ENCODE measurements at regions not wholly inside any gene's neighbourhood (a gene's known extent, or its start where the extent isn't known, plus 50 kb on each side); places are given as distances from the start of the nearest gene placed in this dataset.
"Not testable (repeated sequence)": the region's sequence is repeated elsewhere in the genome, so short reads cannot be mapped to it uniquely, and the experiment has no call there.

DNA sequence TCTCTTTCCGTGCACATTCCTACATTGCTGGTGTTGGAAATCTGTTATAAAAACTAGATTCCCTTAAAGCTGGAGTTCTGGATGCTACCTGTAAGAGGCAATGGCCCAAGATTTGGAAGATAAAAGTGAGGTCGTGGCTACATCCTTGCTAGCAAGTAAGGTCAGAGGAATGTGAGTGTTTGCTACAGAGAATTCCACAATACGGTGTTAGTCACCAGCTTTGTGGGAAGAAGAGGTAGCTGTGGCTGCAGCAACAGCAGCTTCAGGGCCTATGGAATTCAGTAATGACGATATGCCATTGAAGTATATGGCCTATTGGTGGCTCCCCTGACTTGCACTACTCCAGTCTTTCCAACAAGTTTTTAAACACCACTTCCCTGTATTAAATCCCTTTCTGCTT is 227.7 kb upstream of the TMEM260 start:
- no peaks in the 10 kb centered on the region for H3K36me3 Mint-ChIP-seq (ENCODE audit: low read depth)
- intact Hi-C loops (cut with micrococcal nuclease) = no loop called here
- no peak overlapping the region for H3K4me3 Mint-ChIP-seq
- no peak overlapping the region for H3K27ac Mint-ChIP-seq
- H3K27me3 Mint-ChIP-seq (ENCODE audit: insufficient read depth) = peaks cover 7% of the 10 kb centered on the region
- no peaks in the 10 kb centered on the region for H3K9me3 Mint-ChIP-seq
- no peaks in the 10 kb centered on the region for H3K4me1 Mint-ChIP-seq (ENCODE audit: low read depth)
- no peak for DNase-seq (ENCODE audit: low spot score)

DNA sequence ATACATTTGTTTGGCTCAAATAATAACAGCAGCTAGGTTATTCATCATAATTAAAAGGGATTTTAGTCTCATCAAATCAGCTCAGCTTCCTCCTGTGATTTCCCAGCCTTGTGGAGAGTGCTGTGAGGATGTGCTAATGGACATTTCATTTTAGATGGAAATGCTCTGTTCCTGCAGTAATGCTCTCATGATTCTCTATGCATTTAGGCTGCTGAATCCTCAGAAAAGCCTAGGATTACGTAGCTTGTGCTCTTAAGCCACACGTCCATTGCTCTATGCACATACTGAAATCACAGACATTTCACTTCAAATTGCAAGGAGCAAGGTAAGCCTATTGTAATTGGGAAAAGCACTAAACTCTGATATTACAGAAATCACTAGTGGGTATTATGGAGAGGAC is 226.6 kb upstream of the TMEM260 start:
- no peak overlapping the region for H3K27ac Mint-ChIP-seq
- DNase-seq (ENCODE audit: low spot score) = no peak
- peaks cover 1% of the 10 kb centered on the region for H3K4me1 Mint-ChIP-seq (ENCODE audit: low read depth)
- intact Hi-C loops (cut with micrococcal nuclease) = no loop called here
- H3K36me3 Mint-ChIP-seq (ENCODE audit: low read depth) = no peaks in the 10 kb centered on the region
- H3K27me3 Mint-ChIP-seq (ENCODE audit: insufficient read depth) = peaks cover 7% of the 10 kb centered on the region
- H3K9me3 Mint-ChIP-seq = no peaks in the 10 kb centered on the region
- H3K4me3 Mint-ChIP-seq = no peak overlapping the region

DNA sequence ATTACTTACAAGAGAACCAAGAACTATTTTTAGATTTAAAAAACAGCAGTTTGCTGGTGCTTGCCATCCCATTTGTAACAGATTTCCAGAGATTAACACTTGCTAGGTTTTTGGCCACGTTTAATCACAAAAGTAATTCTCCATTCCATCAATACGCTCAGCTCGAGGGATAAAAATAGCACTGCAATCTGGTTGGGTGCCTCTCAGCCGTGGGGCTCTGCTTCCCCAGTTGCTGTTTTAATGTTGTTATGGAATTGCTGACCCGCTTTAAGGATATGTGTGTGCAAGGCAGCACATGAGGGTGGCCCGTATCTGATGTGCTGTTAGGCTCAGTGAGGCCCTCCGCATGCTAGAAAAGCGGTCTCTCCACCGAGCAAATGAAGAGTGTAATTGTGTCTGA is 222.2 kb upstream of the TMEM260 start:
- no peak overlapping the region for H3K4me3 Mint-ChIP-seq
- H3K36me3 Mint-ChIP-seq (ENCODE audit: low read depth) = peaks cover 1% of the 10 kb centered on the region
- peaks cover 9% of the 10 kb centered on the region for H3K27me3 Mint-ChIP-seq (ENCODE audit: insufficient read depth)
- DNase-seq (ENCODE audit: low spot score) = no peak
- peaks cover under 1% of the 10 kb centered on the region for H3K9me3 Mint-ChIP-seq
- intact Hi-C loops (cut with micrococcal nuclease) = no loop called here
- H3K4me1 Mint-ChIP-seq (ENCODE audit: low read depth) = peaks cover 25% of the 10 kb centered on the region
- H3K27ac Mint-ChIP-seq = no peak overlapping the region

DNA sequence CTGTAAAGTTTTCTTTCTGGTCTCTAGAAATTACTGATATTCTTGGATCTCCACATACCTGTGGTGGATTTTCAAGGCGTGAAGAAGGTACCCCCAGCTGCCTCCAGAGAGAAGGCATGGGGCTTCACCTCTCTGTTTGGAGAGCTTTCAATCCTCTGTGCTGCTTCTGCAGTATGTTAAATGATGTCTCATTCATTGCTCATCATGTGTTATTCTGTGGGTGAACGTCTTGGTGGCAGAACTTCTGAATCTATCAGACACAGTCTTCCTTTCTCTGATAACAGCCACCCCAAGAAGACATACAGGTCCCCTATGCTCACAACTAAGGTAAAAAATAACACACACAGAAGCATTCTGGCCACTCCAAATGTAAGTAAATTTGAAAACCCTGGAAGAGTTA is 221.3 kb upstream of the TMEM260 start:
- peaks cover 3% of the 10 kb centered on the region for H3K9me3 Mint-ChIP-seq
- DNase-seq (ENCODE audit: low spot score) = no peak
- H3K4me1 Mint-ChIP-seq (ENCODE audit: low read depth) = peaks cover 25% of the 10 kb centered on the region
- H3K27ac Mint-ChIP-seq = peak overlapping the region; percentile 13
- no peak overlapping the region for H3K4me3 Mint-ChIP-seq
- intact Hi-C loops (cut with micrococcal nuclease) = no loop called here
- peaks cover 3% of the 10 kb centered on the region for H3K36me3 Mint-ChIP-seq (ENCODE audit: low read depth)
- peaks cover 8% of the 10 kb centered on the region for H3K27me3 Mint-ChIP-seq (ENCODE audit: insufficient read depth)

DNA sequence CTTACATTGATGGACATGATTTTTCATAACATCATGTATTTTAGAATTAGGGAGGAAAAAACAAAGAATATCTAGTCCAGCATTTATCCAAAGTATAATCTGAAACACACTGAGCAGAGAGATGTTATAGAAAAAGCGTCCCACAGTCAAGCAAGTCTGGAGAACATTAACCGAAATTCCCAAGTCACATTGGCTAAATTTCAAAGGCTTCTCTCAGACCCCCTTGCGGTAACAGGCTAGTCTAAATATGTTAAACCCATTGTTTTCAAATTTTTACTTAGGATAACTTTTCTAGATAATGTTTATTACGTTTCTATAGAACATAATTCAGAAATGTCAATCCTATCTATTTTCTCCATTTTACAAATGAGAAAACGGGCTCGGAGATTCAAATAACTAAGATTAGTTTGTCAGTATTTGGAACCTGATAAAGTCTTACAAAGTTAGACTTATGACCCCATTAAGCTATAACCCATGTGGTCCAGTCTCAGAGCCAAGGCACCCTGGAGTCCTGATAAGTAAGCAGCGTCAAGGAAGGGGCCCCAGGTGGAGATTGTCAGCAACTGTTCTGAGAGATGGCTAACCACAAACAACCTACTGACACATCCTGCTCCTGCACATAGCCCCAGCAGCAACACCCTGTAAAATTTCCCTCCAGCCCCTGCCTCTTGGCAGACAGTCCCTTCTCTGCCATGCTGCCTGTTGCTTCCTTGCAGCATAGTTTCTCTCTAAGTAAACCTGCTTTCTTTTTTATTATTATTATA is 220.6 kb upstream of the TMEM260 start:
- intact Hi-C loops (cut with micrococcal nuclease) = no loop called here
- peaks cover 25% of the 10 kb centered on the region for H3K4me1 Mint-ChIP-seq (ENCODE audit: low read depth)
- peaks cover 3% of the 10 kb centered on the region for H3K36me3 Mint-ChIP-seq (ENCODE audit: low read depth)
- no peak overlapping the region for H3K4me3 Mint-ChIP-seq
- peaks cover 8% of the 10 kb centered on the region for H3K27me3 Mint-ChIP-seq (ENCODE audit: insufficient read depth)
- no peak overlapping the region for H3K27ac Mint-ChIP-seq
- H3K9me3 Mint-ChIP-seq = peaks cover 3% of the 10 kb centered on the region
- peak; percentile 19 for DNase-seq (ENCODE audit: low spot score)

DNA sequence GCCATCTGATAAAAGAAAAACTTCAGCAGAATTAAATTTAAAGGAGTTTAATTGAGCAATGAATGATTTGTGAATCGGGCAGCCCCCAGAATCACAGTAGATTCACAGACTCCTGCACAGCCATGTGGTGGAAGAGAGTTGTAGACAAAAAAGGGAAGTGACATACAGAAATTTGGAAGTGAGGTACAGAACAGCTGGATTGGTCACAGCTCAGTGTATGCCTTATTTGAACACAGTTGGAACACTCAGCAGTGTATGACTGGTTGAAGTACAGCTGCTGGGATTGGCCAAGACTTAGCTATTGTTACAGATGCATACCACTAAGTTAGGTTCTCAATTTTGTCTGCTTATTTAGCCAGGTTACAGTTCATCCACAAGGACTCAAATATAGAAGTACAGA is 213.9 kb upstream of the TMEM260 start:
- H3K4me1 Mint-ChIP-seq (ENCODE audit: low read depth); H3K36me3 Mint-ChIP-seq (ENCODE audit: low read depth); DNase-seq (ENCODE audit: low spot score); H3K27ac Mint-ChIP-seq; H3K9me3 Mint-ChIP-seq; H3K4me3 Mint-ChIP-seq; intact Hi-C loops (cut with micrococcal nuclease): not testable (repeated sequence)
- peaks cover 14% of the 10 kb centered on the region for H3K27me3 Mint-ChIP-seq (ENCODE audit: insufficient read depth)

DNA sequence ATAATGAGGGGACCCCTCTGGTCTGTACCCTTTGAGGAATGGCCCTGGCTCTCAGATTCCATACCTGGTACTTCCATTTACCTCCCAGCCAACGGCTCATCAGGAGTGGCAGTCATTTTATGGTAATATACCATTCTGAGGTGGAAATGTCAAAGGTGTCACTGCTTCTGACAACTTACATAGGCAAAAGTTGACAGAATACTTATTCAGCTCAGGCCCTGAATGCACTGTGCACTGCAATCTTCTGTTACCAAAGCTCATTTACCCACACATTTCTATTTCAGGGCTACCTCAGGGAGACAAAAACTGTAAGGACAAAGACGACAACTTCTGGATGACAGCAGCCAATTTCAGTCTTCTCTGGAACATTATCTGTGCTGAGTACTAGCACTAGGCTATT is 212.2 kb upstream of the TMEM260 start:
- intact Hi-C loops (cut with micrococcal nuclease) = no loop called here
- H3K27me3 Mint-ChIP-seq (ENCODE audit: insufficient read depth) = peaks cover 10% of the 10 kb centered on the region
- H3K4me1 Mint-ChIP-seq (ENCODE audit: low read depth) = peaks cover 7% of the 10 kb centered on the region
- no peak for DNase-seq (ENCODE audit: low spot score)
- H3K27ac Mint-ChIP-seq = no peak overlapping the region
- no peak overlapping the region for H3K4me3 Mint-ChIP-seq
- H3K9me3 Mint-ChIP-seq = peaks cover 15% of the 10 kb centered on the region
- H3K36me3 Mint-ChIP-seq (ENCODE audit: low read depth) = peaks cover 4% of the 10 kb centered on the region

DNA sequence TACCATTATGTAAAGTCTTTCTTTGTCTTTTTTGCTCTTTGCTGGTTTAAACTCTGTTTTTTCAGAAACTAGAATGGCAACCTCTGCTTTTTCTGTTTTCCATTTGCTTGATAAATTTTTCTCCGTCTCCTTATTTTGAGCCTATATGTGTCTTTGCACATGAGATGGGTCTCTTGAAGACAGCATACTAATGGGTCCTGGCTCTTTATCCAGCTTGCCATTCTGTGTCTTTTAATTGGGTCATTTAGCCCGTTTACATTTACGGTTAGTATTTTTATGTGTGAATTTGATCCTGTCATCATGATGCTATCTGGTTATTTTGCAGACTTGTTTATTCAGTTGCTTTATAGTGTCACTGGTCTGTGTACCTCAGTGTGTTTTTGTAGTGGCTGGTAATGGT is 207.9 kb upstream of the TMEM260 start:
- peaks cover 2% of the 10 kb centered on the region for H3K36me3 Mint-ChIP-seq (ENCODE audit: low read depth)
- DNase-seq (ENCODE audit: low spot score) = no peak
- H3K27me3 Mint-ChIP-seq (ENCODE audit: insufficient read depth) = peaks cover 9% of the 10 kb centered on the region
- peaks cover 26% of the 10 kb centered on the region for H3K9me3 Mint-ChIP-seq
- intact Hi-C loops (cut with micrococcal nuclease) = no loop called here
- H3K27ac Mint-ChIP-seq = no peak overlapping the region
- H3K4me1 Mint-ChIP-seq (ENCODE audit: low read depth) = no peaks in the 10 kb centered on the region
- H3K4me3 Mint-ChIP-seq = no peak overlapping the region

DNA sequence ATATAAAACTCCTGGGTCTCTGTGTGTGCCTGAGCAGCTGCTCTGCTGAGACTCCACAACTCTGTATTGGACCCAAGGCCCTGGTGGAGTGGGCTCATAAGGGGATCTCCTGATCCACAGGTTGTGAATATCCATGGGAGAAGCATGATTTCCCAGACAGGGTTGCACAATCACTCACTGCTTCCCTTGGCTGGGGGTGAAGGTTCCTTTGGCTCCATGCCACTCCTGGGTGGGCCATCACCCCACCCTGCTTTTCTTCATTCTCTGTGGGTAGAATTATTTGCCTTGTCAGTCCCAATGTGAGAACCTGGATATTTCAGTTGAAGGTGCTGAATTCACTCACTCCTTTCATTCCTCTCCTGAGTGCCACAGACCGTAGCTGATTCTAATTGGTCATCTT is 205.2 kb upstream of the TMEM260 start:
- intact Hi-C loops (cut with micrococcal nuclease) = no loop called here
- H3K27me3 Mint-ChIP-seq (ENCODE audit: insufficient read depth) = peaks cover 10% of the 10 kb centered on the region
- H3K27ac Mint-ChIP-seq = no peak overlapping the region
- peaks cover 26% of the 10 kb centered on the region for H3K9me3 Mint-ChIP-seq
- DNase-seq (ENCODE audit: low spot score) = no peak
- peaks cover 2% of the 10 kb centered on the region for H3K36me3 Mint-ChIP-seq (ENCODE audit: low read depth)
- no peak overlapping the region for H3K4me3 Mint-ChIP-seq
- H3K4me1 Mint-ChIP-seq (ENCODE audit: low read depth) = no peaks in the 10 kb centered on the region

DNA sequence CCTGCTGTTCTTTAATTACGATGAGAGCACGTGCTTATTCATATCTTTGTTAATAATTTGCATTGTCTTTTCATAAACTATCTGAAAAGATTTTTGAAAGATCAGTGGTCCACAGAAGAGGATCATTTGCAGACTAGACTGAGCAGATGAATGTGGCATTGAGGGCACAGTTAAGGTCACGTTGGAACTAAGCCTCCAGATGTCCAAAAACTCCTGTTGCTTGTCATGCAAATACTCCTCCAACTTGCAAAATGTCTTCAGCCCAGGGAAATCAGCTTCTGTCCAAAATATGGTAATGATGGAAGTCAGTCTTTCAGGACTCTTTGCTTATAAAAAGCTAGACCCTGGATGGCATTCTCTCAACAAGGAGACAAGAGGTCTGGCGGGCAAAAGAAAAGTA is 201.6 kb upstream of the TMEM260 start:
- Mint-ChIP-seq H3K36me3 (ENCODE audit: low read depth) (no peaks in the 10 kb centered on the region), H3K4me1 (ENCODE audit: low read depth) (no peaks in the 10 kb centered on the region), H3K27me3 (ENCODE audit: insufficient read depth) (peaks cover 11% of the 10 kb centered on the region), H3K27ac (no peak overlapping the region), H3K4me3 (no peak overlapping the region), H3K9me3 (peaks cover 7% of the 10 kb centered on the region)
- DNase-seq (ENCODE audit: low spot score) = no peak
- intact Hi-C loops (cut with micrococcal nuclease) = no loop called here

DNA sequence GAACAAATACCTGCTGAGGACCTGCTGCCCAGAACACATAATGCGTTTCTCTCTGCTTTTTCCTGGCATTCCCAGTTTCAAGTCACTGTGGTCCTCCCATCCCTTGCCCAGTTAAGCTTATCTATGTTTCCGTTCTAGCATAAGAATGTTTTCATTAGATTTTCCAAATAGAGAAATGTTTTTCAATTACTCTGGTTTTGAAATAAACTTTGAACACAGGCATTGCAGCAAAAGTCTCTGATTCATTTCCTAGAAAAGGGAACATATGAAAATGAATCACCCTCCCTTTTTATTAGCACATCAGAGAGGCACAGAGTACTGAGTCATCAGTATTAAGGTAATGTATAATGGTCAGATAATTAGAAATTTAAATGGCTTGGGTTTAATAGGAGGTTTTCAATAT is 201.1 kb upstream of the TMEM260 start:
- H3K4me1 Mint-ChIP-seq (ENCODE audit: low read depth) = no peaks in the 10 kb centered on the region
- DNase-seq (ENCODE audit: low spot score) = no peak
- no peaks in the 10 kb centered on the region for H3K36me3 Mint-ChIP-seq (ENCODE audit: low read depth)
- no peak overlapping the region for H3K4me3 Mint-ChIP-seq
- H3K9me3 Mint-ChIP-seq = peaks cover 4% of the 10 kb centered on the region
- intact Hi-C loops (cut with micrococcal nuclease) = no loop called here
- H3K27ac Mint-ChIP-seq = no peak overlapping the region
- peaks cover 11% of the 10 kb centered on the region for H3K27me3 Mint-ChIP-seq (ENCODE audit: insufficient read depth)

DNA sequence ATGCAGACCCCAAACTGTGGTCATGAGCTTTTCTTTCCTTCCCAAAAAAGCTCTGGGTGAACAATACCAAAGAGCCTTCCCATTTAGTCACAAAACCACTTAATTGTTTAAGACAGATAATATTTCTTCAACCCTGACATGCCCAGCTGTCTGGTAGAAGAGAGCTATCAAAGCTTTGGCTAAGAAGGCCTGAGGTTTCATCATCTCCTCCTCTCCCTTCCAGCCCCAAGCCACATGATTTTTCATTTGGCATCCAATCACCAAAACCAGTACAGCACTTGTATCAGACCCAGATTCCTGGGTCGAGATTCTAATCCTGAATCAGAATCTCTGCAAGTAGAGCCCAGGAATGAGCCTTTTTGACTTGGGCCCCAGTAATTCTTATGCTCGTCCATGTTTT is 199.6 kb upstream of the TMEM260 start:
- intact Hi-C loops (cut with micrococcal nuclease) = no loop called here
- Mint-ChIP-seq H3K4me3 (no peak overlapping the region), H3K9me3 (peaks cover 5% of the 10 kb centered on the region), H3K4me1 (ENCODE audit: low read depth) (no peaks in the 10 kb centered on the region), H3K36me3 (ENCODE audit: low read depth) (no peaks in the 10 kb centered on the region), H3K27me3 (ENCODE audit: insufficient read depth) (peaks cover 8% of the 10 kb centered on the region), H3K27ac (no peak overlapping the region)
- no peak for DNase-seq (ENCODE audit: low spot score)

DNA sequence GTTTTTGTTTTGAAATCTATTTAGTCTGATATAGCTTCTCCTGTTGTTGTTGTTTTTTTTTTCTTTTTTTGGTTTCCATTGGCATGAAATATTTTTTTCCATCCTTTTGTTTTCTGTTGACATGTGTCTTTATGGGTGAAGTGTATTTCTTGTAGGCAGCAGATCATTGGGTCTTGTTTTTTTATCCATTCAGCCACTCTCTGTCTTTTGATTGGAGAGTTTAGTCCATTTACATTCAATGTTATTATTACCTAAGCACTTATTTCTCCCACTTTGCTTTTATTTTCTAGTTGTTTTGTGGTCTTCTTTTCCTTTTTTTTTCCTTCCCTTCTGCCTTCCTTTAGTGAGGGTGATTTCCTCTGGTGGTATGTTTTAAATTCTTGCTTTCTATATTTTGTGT is 193.6 kb upstream of the TMEM260 start:
- H3K27me3 Mint-ChIP-seq (ENCODE audit: insufficient read depth) = peaks cover 3% of the 10 kb centered on the region
- no peak for DNase-seq (ENCODE audit: low spot score)
- intact Hi-C loops (cut with micrococcal nuclease) = no loop called here
- no peaks in the 10 kb centered on the region for H3K4me1 Mint-ChIP-seq (ENCODE audit: low read depth)
- H3K27ac Mint-ChIP-seq = no peak overlapping the region
- H3K9me3 Mint-ChIP-seq = peaks cover 15% of the 10 kb centered on the region
- no peak overlapping the region for H3K4me3 Mint-ChIP-seq
- no peaks in the 10 kb centered on the region for H3K36me3 Mint-ChIP-seq (ENCODE audit: low read depth)

DNA sequence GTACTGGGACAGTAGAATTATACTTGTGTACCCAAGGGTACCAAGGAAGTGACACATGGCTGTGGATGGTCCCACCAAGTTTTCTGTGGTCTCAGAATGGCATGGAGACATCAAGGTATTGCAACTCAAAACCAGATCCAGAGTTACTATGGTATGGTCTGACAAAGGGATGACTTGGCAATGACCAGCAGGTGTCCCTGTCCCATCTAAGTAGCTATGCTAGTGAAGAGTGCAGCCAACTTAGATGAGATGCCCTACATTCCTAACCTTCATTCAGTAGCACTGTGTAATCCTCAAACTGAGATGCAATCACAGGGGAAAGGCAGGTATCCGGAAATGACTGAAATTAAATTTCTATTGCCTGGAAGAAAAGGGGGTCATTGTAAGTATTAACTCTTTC is 188.7 kb upstream of the TMEM260 start:
- Mint-ChIP-seq H3K36me3 (ENCODE audit: low read depth) (no peaks in the 10 kb centered on the region), H3K9me3 (peaks cover 8% of the 10 kb centered on the region), H3K27me3 (ENCODE audit: insufficient read depth) (peaks cover 5% of the 10 kb centered on the region), H3K4me3 (no peak overlapping the region), H3K4me1 (ENCODE audit: low read depth) (no peaks in the 10 kb centered on the region), H3K27ac (no peak overlapping the region)
- intact Hi-C loops (cut with micrococcal nuclease) = no loop called here
- no peak for DNase-seq (ENCODE audit: low spot score)

All from activated T-helper 1 cell treated with anti-CD3 and anti-CD28 coated beads, Interleukin-12 subunit alpha, Interleukin-12 subunit beta, Interleukin-2, Interleukin-4 antibody, amounts not matched to agents 30 ng/mL and 10 ng/mL and 1 ng/mL, durations not matched to agents 14 hours and 24 hours and 36 hours (primary cell).